ENCODE measurements at regions not wholly inside any gene's neighbourhood (a gene's known extent, or its start where the extent isn't known, plus 50 kb on each side); places are given as distances from the start of the nearest gene placed in this dataset.
"Not testable (repeated sequence)": the region's sequence is repeated elsewhere in the genome, so short reads cannot be mapped to it uniquely, and the experiment has no call there.

- DNase-seq (ENCODE audit: low read depth): no peak
Measured at GRCh38 chr12:76664731-76665130, 99.2 kb upstream of the ZDHHC17 start.

GRCh38 chr12:76666290-76666835, 97.6 kb upstream of the ZDHHC17 start:
- no peak for DNase-seq (ENCODE audit: low read depth)

GRCh38 chr12:76669981-76670380, 93.9 kb upstream of the ZDHHC17 start:
- DNase-seq (ENCODE audit: low read depth): no peak

DNA sequence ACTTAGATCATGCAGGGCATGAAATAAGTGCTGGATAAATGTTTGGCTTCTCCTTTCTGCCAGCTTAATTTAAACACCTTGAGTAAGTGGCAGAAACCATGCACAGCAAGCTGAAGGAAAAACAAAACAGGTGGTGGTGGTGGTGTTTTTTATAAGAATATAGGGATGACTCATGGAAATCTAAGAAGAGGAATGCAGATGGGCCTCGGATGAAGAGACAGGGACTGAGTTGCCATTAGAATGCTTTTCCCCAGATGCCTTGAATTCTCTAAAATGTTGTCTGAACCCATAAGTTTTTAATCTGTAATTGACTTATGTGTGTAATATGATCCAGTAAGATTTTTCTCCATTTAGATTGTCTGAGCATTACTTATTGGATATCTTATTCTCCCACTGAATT, 93.1 kb upstream of the ZDHHC17 start:
- no peak for DNase-seq (ENCODE audit: low read depth)

- no peak for DNase-seq (ENCODE audit: low read depth)
Measured at GRCh38 chr12:76674669-76675315, 89.1 kb upstream of the ZDHHC17 start.

DNA sequence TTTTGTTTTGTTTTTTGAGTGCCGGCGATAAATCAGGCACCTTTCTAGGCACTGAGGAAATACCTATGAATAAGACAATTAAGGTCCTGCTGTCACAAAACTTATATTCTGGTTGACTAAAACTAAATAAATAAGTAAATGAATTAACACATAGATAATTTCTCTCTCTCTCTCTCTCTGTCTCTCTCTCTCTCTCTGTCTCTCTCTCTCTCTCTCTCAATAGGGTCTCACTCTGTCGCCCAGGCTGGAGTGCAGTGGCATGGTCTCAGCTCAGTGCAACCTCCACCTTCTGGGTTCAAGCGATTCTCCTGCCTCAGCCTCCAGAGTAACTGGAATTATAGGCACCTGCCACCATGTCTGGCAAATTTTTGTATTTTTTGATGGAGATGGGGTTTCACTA, 87.7 kb upstream of the ZDHHC17 start:
- DNase-seq (ENCODE audit: low read depth): not testable (repeated sequence)

DNA sequence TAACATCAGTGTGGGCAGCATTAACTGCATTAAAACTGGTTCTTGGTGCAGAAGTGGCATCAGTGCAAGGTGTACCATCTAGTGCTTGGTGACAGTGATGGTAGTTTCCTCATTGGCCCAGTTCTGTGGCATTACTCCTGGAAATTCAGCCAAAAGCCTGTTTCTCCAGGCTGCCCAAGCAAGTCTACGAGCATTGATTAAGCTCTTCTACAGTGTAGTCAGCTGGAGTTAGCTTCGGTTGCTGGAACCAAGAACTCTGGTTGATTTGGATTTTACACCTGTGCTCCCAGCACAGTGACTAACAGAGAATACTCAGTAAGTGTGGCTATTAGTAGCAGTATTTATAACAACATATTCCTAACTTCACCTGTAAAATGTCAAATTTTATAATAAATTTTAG, 84.9 kb upstream of the ZDHHC17 start:
- DNase-seq (ENCODE audit: low read depth): no peak

- no peak for DNase-seq (ENCODE audit: low read depth)
Measured at GRCh38 chr12:76679778-76680177, 84.1 kb upstream of the ZDHHC17 start.

GRCh38 chr12:76680940-76681339, 83.0 kb upstream of the ZDHHC17 start:
- DNase-seq (ENCODE audit: low read depth): no peak

DNA sequence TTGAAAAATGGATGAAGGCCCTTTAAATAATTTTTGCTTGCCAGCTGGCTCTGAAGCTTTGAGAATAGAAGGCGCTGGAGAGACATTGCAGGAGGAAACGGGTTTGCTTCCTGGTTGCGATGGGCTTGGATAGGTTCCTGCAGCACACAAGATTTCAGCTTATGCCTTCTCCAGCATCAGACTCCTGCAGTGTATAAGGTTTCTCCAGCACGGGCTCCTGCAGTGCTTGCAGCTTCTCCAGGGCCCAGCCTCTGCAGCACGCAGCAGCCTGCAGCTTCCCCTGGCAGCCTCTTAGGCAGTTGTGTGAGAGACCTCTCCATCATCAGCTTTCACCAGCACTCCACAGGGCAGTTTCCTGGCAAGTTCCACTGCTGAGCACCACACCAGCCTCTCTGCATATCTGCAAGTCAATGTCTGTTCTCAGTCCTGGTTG, 78.7 kb upstream of the ZDHHC17 start:
- DNase-seq (ENCODE audit: low read depth): no peak

DNA sequence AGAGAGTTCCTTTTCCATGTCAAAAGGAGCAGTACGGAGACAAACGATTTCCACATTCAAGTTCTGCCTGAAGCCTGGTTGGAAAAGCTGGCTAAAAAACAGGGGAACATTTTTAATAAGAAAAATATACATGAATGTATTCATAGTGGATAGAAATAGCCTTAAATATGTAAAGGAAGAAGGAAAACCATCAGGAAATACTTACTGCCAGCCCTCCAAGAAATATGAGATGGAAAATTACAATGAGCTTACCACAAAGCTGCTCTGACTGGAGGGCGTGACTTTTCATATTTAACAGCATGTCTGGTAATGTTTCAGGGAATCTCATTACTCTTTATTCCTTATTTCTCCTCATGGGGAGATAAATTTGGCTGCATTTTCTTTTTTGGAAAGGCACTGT, 75.9 kb upstream of the ZDHHC17 start:
- no peak for DNase-seq (ENCODE audit: low read depth)

- DNase-seq (ENCODE audit: low read depth): no peak
Measured at GRCh38 chr12:76688631-76689030, 75.3 kb upstream of the ZDHHC17 start.

GRCh38 chr12:76690921-76691700, 72.8 kb upstream of the ZDHHC17 start:
- DNase-seq (ENCODE audit: low read depth): no peak

GRCh38 chr12:76692846-76693245, 71.1 kb upstream of the ZDHHC17 start:
- no peak for DNase-seq (ENCODE audit: low read depth)

GRCh38 chr12:76694369-76694768, 69.5 kb upstream of the ZDHHC17 start:
- DNase-seq (ENCODE audit: low read depth): no peak

DNA sequence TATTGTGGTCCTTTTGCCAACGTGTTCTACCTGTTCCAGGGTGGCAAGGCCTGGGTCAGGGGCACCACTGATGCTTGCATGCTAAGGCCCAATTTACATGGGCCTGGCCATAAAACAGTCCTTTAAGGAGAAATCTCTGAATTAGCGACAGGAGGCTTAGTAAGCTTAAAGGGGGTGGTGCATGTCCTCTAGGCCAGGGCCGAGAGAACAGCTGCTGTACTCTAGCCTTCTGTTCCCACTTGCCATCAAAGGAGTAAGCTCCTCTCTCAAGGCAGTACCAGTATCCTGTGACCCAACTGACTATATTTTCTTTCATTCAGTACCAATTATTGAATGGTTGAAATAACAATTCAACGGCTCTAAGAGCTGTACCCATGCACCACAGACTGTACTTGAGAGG, 67.7 kb upstream of the ZDHHC17 start:
- DNase-seq (ENCODE audit: low read depth): no peak

DNA sequence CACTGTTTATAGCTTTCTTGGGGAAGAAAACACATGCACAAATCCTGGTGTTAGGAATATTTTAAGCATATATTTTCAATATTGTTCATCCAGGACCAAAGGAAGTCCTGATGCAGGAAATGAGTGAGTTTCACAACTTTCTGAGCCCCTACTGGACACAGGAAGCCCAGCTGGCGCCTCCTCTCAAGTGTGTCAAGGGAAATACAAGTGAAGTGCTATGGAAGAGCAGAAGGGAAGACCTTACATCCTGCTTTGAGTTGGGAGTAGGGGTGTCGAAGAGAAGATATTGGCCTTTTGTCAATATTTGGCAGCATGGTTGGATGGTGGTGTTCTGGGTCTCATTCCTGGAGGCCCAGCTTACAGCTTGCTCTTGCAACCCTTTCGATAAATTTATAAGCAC, 66.1 kb upstream of the ZDHHC17 start:
- no peak for DNase-seq (ENCODE audit: low read depth)

DNA sequence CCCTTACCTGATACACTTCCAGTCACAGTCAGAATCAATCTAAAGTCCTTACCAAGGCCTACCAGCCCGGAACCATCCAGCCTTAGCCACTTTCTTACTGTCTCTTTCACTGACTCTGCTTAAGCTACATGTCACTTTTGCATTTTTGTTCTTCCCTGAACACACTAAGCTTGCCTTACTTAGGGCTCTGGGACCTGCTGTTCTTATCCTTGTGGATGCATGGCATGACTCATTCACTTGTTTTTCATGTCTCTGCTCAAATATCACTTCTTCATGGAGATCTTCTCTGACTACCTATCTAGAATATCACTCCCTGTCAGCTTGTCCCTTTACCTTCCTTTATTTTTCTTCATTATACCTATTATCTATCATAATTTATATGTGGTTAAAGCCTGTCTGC, 65.6 kb upstream of the ZDHHC17 start:
- no peak for DNase-seq (ENCODE audit: low read depth)

DNA sequence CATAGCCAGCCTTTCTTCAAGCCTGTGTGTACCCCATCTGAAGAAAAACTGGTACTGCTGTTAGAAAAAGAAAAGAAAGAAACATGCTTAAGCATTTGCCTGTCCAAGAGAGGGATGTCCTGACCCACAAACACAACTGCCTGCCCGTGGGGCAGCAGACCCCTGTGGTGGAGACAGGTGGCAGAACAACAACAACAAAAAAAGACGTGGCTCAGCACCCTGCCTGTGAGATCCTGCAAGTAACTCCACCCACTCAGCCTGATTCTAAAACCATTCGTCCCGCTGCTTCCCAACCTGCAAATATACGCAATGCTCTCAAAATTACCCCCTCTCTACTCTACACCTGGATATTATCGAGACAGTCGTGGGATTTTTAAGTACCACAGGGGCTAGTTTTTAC, 64.9 kb upstream of the ZDHHC17 start:
- no peak for DNase-seq (ENCODE audit: low read depth)

DNA sequence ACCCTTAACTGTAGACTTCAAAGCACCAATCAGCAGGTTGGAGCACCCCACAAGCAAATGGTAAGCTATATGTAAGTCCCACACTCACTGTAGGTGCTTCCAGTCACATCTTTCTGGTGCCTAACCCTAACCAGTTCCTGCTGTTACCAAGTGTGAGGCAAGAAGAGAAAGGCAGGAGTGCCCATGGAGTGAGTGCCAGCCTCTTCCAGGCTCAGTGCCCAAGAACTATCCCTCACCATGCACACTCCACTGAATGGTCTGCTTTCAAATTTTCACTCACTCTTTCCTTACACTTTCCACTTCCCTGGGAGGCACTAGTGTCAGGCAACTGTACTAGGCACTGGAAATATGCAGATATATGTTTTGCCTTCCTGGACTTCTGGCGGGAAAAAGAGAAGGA, 62.2 kb upstream of the ZDHHC17 start:
- no peak for DNase-seq (ENCODE audit: low read depth)

GRCh38 chr12:76702946-76703345, 61.0 kb upstream of the ZDHHC17 start:
- DNase-seq (ENCODE audit: low read depth): no peak

DNA sequence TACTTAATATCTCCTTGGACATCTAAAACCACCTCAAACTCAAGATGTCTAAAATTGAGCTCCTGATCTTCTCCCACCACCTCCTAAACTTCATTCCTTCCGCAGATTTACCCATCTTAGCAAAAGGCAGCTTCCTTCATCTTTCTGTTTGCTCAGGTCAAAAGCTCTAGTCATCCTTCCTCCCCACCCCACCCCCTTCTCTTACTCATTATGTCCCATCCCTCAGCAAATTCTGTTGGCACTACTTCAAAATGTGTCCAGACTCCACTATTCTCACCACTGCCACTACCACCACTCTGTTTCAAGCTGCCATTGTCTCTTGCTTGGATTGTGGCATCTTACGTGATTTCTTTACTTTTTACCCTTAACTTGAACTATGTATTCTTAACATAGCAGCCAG, 59.2 kb upstream of the ZDHHC17 start:
- DNase-seq (ENCODE audit: low read depth): no peak

- no peak for DNase-seq (ENCODE audit: low read depth)
Measured at GRCh38 chr12:76706101-76706500, 57.8 kb upstream of the ZDHHC17 start.

- DNase-seq (ENCODE audit: low read depth): no peak
Measured at GRCh38 chr12:76706761-76707160, 57.2 kb upstream of the ZDHHC17 start.
